DOHH2 (cell line): ENCODE measurements at regions not wholly inside any gene's neighbourhood (a gene's known extent, or its start where the extent isn't known, plus 50 kb on each side); places are given as distances from the start of the nearest gene placed in this dataset.

Experiments used
- CTCF ChIP-seq: fragments of 200-600 bp; sonication (generic); IDR thresholded peaks from one replicate; pipeline ENCODE4 v1.5.1; 2014; ENCODE audit warnings: antibody characterized with exemption, mild to moderate bottlenecking, low read depth, low read length; ENCODE audit not compliant: poor library complexity, severe bottlenecking
- EZH2phosphoT487 ChIP-seq: fragments of 200-600 bp; sonication (generic); IDR thresholded peaks from 2 replicates; pipeline ENCODE4 v1.6.1; 2017; ENCODE audit warnings: borderline replicate concordance, mild to moderate bottlenecking, antibody characterized with exemption, low read length, moderate library complexity, mixed read lengths

GRCh38 chr3:156760333-156760732, 65.8 kb upstream of the LEKR1 start:
- TF ChIP-seq EZH2phosphoT487 (no peak), CTCF (no peak)
